ENCODE measurements at regions not wholly inside any gene's neighbourhood (a gene's known extent, or its start where the extent isn't known, plus 50 kb on each side); places are given as distances from the start of the nearest gene placed in this dataset.

DNA sequence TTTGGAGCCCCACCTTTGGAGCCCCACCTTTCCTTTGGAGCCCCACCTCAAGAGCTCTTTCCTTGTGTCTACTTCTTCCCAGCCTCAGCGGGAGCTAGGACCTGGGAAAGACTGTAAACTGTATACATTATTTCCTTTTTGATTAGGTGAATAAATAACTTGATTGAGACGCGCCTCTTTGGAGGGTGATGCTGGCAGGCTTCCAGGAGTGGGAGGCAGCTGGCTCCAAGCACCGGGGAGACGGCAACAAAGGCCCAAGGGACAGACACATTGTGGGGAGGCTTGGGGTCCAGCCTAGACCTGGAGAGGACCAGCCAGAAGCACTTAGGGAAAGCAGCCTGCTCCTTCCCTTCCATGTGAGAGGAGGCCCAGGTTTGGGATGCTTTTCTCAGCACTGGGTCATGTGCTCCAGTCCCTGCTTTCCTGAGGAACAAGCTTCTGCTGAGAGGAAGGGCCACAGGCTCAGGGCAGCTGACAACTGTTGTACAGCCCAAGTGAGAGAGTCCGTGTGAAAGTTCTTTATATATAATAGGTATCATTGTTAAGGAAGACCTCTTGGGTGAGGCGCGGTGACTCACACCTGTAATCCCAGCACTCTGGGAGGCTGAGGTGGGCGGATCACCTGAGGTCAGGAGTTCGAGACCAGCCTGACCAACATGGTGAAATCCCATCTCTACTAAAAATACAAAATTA, 297.2 kb upstream of the SLC14A2 start:
- H3K27me3 ChIP-seq (replicated peaks in 2 of 5; ENCODE audit: control insufficient read depth in 4 of 5, insufficient read depth in 5 of 5, low read length in 4 of 5) = no peaks in the 10 kb centered on the region
- H3K4me3 ChIP-seq (ENCODE audit: control insufficient read depth in 1 of 7, extremely low read depth in 1 of 7, insufficient read depth in 4 of 7, low read depth in 2 of 7, low read length in 6 of 7) = no peak overlapping the region
- no peak for DNase-seq
- ChIA-PET POLR2A (no interaction called here), CTCF (interaction anchor here (0.6 kb wide), 1 partner anchor 1479 kb away, joined by 3 read pairs; no protein-coding TSS in a partner anchor)
- WGBS (ENCODE audit: insufficient coverage) = 100% methylated on average over 4 of the region's 10 CpGs
- H3K9me3 ChIP-seq (ENCODE audit: control extremely low read depth in 1 of 5, control insufficient read depth in 4 of 5, insufficient read depth in 2 of 5, low read depth in 1 of 5, low read length in 4 of 5) = no peaks in the 10 kb centered on the region
- no peak overlapping the region for H3K27ac ChIP-seq (ENCODE audit: insufficient read depth in 1 of 2, low read depth in 1 of 2, low read length in 2 of 2, poor library complexity in 1 of 2, severe bottlenecking in 2 of 2)
- H3K36me3 ChIP-seq (ENCODE audit: control insufficient read depth in 4 of 4, insufficient read depth in 4 of 4, low read length in 3 of 4) = no peaks in the 10 kb centered on the region
- H3K4me1 ChIP-seq (ENCODE audit: control extremely low read depth in 1 of 4, control insufficient read depth in 4 of 4, insufficient read depth in 4 of 4, low read length in 3 of 4) = no peaks in the 10 kb centered on the region

DNA sequence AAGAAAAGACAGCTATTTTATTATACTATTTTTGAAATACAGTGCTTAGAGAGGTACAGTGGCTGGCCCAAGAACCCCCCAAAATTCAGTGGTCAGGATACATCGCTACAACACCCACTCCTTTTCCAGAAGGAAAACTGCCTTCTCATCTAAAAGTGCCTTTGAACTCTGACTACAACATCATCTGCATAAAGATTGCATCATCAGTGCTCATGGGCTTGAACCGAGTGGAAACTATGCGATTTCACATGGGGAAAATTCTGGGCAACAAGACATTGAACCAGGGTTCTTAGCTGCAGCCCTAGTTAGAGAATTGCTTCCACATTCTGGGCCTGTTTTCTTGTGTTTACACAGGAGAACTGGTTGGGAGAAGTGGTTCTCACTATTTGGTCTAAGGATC, 294.6 kb upstream of the SLC14A2 start:
- DNase-seq = no peak
- H3K27ac ChIP-seq (ENCODE audit: insufficient read depth in 1 of 2, low read depth in 1 of 2, low read length in 2 of 2, poor library complexity in 1 of 2, severe bottlenecking in 2 of 2) = no peak overlapping the region
- CTCF ChIA-PET = interaction anchor here (1.0 to 1.5 kb wide), 2 partner anchors 9 to 25 kb away, joined by 3 to 4 read pairs; no protein-coding TSS in a partner anchor

DNA sequence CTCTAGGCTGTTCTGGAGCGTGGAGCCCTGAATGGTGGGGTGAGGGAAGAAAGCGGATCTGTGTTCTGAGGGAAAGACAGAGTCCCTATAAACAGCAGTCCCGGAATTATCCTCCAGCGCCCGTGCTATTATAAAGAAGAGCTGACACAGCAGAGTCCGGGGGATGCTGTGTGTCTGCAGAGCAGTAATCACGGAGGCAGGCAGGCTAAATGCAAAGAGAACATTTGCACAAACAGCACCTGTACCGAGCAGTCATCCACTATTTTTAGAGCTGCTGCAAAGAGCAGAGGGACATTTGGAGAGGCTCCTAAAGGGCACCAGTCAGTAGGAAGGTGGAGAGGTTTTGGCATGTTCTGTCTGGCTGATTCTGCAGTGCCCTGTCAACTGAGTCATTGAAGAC, 293.8 kb upstream of the SLC14A2 start:
- WGBS (ENCODE audit: insufficient coverage) = 96% methylated on average over 6 of the region's 8 CpGs
- H3K36me3 ChIP-seq (ENCODE audit: control insufficient read depth in 4 of 4, insufficient read depth in 4 of 4, low read length in 3 of 4) = no peaks in the 10 kb centered on the region
- H3K27ac ChIP-seq (ENCODE audit: insufficient read depth in 1 of 2, low read depth in 1 of 2, low read length in 2 of 2, poor library complexity in 1 of 2, severe bottlenecking in 2 of 2) = no peak overlapping the region
- H3K9me3 ChIP-seq (ENCODE audit: control extremely low read depth in 1 of 5, control insufficient read depth in 4 of 5, insufficient read depth in 2 of 5, low read depth in 1 of 5, low read length in 4 of 5) = no peaks in the 10 kb centered on the region
- H3K4me1 ChIP-seq (ENCODE audit: control extremely low read depth in 1 of 4, control insufficient read depth in 4 of 4, insufficient read depth in 4 of 4, low read length in 3 of 4) = no peaks in the 10 kb centered on the region
- ChIA-PET POLR2A (no interaction called here), CTCF (interaction anchor here (1.0 to 1.5 kb wide), 2 partner anchors 10 to 24 kb away, joined by 3 to 4 read pairs; no protein-coding TSS in a partner anchor)
- DNase-seq = no peak
- no peaks in the 10 kb centered on the region for H3K27me3 ChIP-seq (replicated peaks in 2 of 5; ENCODE audit: control insufficient read depth in 4 of 5, insufficient read depth in 5 of 5, low read length in 4 of 5)
- no peak overlapping the region for H3K4me3 ChIP-seq (ENCODE audit: control insufficient read depth in 1 of 7, extremely low read depth in 1 of 7, insufficient read depth in 4 of 7, low read depth in 2 of 7, low read length in 6 of 7)

More for the DNA sequence above, 294.6 kb upstream of the SLC14A2 start:
- POLR2A ChIA-PET = no interaction called here
- Histone ChIP-seq H3K4me1 (ENCODE audit: control extremely low read depth in 1 of 4, control insufficient read depth in 4 of 4, insufficient read depth in 4 of 4, low read length in 3 of 4) (no peaks in the 10 kb centered on the region), H3K27me3 (replicated peaks in 2 of 5; ENCODE audit: control insufficient read depth in 4 of 5, insufficient read depth in 5 of 5, low read length in 4 of 5) (no peaks in the 10 kb centered on the region), H3K36me3 (ENCODE audit: control insufficient read depth in 4 of 4, insufficient read depth in 4 of 4, low read length in 3 of 4) (no peaks in the 10 kb centered on the region), H3K4me3 (ENCODE audit: control insufficient read depth in 1 of 7, extremely low read depth in 1 of 7, insufficient read depth in 4 of 7, low read depth in 2 of 7, low read length in 6 of 7) (no peak overlapping the region), H3K9me3 (ENCODE audit: control extremely low read depth in 1 of 5, control insufficient read depth in 4 of 5, insufficient read depth in 2 of 5, low read depth in 1 of 5, low read length in 4 of 5) (no peaks in the 10 kb centered on the region)
- 96% methylated on average over 3 of the region's 3 CpGs for WGBS (ENCODE audit: insufficient coverage)

DNA sequence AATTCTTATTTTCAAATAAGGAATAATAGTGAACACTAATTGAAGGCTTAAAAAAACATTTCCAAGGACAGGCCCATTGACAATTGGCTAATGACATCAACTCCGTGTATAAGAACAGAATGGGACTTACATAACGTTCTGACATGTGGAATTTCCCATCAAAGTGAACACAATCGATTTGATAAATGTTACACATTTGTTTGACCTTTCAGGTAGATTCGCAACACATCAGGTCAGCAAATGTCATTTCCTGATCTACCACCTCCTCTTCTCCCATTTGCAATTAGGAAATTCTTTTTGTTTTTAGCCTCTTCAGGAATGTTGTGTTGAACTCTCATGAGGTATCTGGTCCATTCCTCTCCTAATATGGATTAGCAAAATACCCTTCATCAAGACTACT, 292.9 kb upstream of the SLC14A2 start:
- Histone ChIP-seq H3K27me3 (replicated peaks in 2 of 5; ENCODE audit: control insufficient read depth in 4 of 5, insufficient read depth in 5 of 5, low read length in 4 of 5) (no peaks in the 10 kb centered on the region), H3K4me3 (ENCODE audit: control insufficient read depth in 1 of 7, extremely low read depth in 1 of 7, insufficient read depth in 4 of 7, low read depth in 2 of 7, low read length in 6 of 7) (no peak overlapping the region), H3K4me1 (ENCODE audit: control extremely low read depth in 1 of 4, control insufficient read depth in 4 of 4, insufficient read depth in 4 of 4, low read length in 3 of 4) (no peaks in the 10 kb centered on the region), H3K27ac (ENCODE audit: insufficient read depth in 1 of 2, low read depth in 1 of 2, low read length in 2 of 2, poor library complexity in 1 of 2, severe bottlenecking in 2 of 2) (no peak overlapping the region), H3K9me3 (ENCODE audit: control extremely low read depth in 1 of 5, control insufficient read depth in 4 of 5, insufficient read depth in 2 of 5, low read depth in 1 of 5, low read length in 4 of 5) (no peaks in the 10 kb centered on the region), H3K36me3 (ENCODE audit: control insufficient read depth in 4 of 4, insufficient read depth in 4 of 4, low read length in 3 of 4) (no peaks in the 10 kb centered on the region)
- DNase-seq = no peak
- ChIA-PET POLR2A (no interaction called here), CTCF (no interaction called here)
- 98% methylated on average over 4 of the region's 4 CpGs for whole genome bisulfite sequencing (ENCODE audit: insufficient coverage)

DNA sequence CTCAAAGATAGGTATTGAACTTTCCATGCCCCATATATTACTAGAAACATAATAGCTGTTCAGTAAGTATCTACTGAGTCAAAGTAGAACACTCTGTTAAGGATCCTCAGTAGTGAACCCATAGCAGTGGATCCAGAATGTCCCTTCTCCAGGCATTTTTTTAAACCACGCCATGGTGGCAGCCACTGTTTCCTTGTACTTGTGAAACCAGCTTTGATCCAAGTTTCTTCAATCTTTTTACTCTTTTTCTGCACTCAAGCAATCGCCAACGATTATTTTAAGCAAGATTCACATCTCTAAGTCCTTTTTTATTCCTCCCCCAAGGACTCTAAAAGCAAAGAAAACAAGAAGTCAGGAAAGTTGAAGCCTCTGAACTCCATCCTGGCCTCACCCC, 291.2 kb upstream of the SLC14A2 start:
- CTCF ChIA-PET = no interaction called here
- no peaks in the 10 kb centered on the region for H3K27me3 ChIP-seq (replicated peaks in 2 of 5; ENCODE audit: control insufficient read depth in 4 of 5, insufficient read depth in 5 of 5, low read length in 4 of 5)
- H3K27ac ChIP-seq (ENCODE audit: insufficient read depth in 1 of 2, low read depth in 1 of 2, low read length in 2 of 2, poor library complexity in 1 of 2, severe bottlenecking in 2 of 2) = no peak overlapping the region
- no peaks in the 10 kb centered on the region for H3K9me3 ChIP-seq (ENCODE audit: control extremely low read depth in 1 of 5, control insufficient read depth in 4 of 5, insufficient read depth in 2 of 5, low read depth in 1 of 5, low read length in 4 of 5)
- no peak for DNase-seq
- H3K4me3 ChIP-seq (ENCODE audit: control insufficient read depth in 1 of 7, extremely low read depth in 1 of 7, insufficient read depth in 4 of 7, low read depth in 2 of 7, low read length in 6 of 7) = no peak overlapping the region
- no peaks in the 10 kb centered on the region for H3K36me3 ChIP-seq (ENCODE audit: control insufficient read depth in 4 of 4, insufficient read depth in 4 of 4, low read length in 3 of 4)
- POLR2A ChIA-PET = no interaction called here
- no peaks in the 10 kb centered on the region for H3K4me1 ChIP-seq (ENCODE audit: control extremely low read depth in 1 of 4, control insufficient read depth in 4 of 4, insufficient read depth in 4 of 4, low read length in 3 of 4)
- 100% methylated on average over 3 of the region's 3 CpGs for WGBS (ENCODE audit: insufficient coverage)

DNA sequence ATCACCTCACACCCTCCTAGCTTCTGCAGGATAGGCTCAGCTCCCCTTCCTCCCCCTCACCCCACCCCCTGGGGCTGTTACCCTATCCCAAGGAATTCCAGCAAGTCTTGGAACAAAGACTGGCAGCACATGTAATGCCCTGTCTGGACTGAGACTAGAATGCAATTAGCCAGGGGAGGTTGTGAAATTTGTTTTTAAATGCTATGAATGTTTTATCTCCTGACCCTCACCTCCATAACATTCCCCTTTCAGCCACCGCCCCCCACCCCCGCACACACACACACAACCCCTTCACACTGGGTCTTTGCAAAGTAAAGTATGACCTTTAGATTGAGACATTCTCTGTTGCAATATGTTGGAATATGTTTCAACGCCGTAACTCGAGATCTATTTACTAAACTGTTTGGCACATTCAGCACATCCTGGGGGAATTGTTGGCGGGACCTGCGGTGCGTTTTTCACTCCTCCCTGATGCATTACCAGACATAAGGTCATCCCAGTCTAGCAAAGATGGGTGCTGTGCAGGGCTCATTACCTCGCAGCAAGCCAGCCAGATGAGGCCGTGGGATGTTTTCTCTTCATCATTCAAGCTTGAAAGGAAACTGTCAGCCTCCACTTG, 290.7 kb upstream of the SLC14A2 start:
- DNase-seq = no peak
- no peaks in the 10 kb centered on the region for H3K9me3 ChIP-seq (ENCODE audit: control extremely low read depth in 1 of 5, control insufficient read depth in 4 of 5, insufficient read depth in 2 of 5, low read depth in 1 of 5, low read length in 4 of 5)
- no peak overlapping the region for H3K4me3 ChIP-seq (ENCODE audit: control insufficient read depth in 1 of 7, extremely low read depth in 1 of 7, insufficient read depth in 4 of 7, low read depth in 2 of 7, low read length in 6 of 7)
- WGBS (ENCODE audit: insufficient coverage) = 97% methylated on average over 8 of the region's 10 CpGs
- POLR2A ChIA-PET = no interaction called here
- no peaks in the 10 kb centered on the region for H3K36me3 ChIP-seq (ENCODE audit: control insufficient read depth in 4 of 4, insufficient read depth in 4 of 4, low read length in 3 of 4)
- CTCF ChIA-PET = interaction anchor here (0.8 kb wide), 1 partner anchor 8 kb away, joined by 3 read pairs; no protein-coding TSS in a partner anchor
- no peaks in the 10 kb centered on the region for H3K4me1 ChIP-seq (ENCODE audit: control extremely low read depth in 1 of 4, control insufficient read depth in 4 of 4, insufficient read depth in 4 of 4, low read length in 3 of 4)
- no peak overlapping the region for H3K27ac ChIP-seq (ENCODE audit: insufficient read depth in 1 of 2, low read depth in 1 of 2, low read length in 2 of 2, poor library complexity in 1 of 2, severe bottlenecking in 2 of 2)
- no peaks in the 10 kb centered on the region for H3K27me3 ChIP-seq (replicated peaks in 2 of 5; ENCODE audit: control insufficient read depth in 4 of 5, insufficient read depth in 5 of 5, low read length in 4 of 5)

DNA sequence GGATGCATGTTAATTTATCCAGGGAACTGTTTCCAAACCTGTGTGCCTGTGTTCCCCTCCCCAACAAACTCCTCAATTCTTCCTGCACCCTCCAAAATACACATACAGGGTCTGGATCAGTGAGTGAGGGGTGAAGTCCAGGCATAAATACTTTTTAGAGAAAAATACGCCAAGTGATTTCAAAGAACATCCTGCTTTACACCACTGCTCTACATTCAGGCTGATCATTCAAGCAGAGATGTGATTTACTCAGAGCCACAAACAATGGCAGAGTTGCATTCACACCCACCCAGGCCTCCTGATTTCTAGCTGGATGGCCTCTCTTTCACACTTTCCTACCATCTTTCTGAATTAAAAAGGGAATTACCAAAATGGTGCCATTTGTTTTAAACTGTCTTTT, 289.5 kb upstream of the SLC14A2 start:
- no peak for DNase-seq
- CTCF ChIA-PET = interaction anchor here (0.8 kb wide), 1 partner anchor 10 kb away, joined by 3 read pairs; no protein-coding TSS in a partner anchor
- no peaks in the 10 kb centered on the region for H3K27me3 ChIP-seq (replicated peaks in 2 of 5; ENCODE audit: control insufficient read depth in 4 of 5, insufficient read depth in 5 of 5, low read length in 4 of 5)

More for the DNA sequence above, 289.5 kb upstream of the SLC14A2 start:
- no peak overlapping the region for H3K4me3 ChIP-seq (ENCODE audit: control insufficient read depth in 1 of 7, extremely low read depth in 1 of 7, insufficient read depth in 4 of 7, low read depth in 2 of 7, low read length in 6 of 7)
- WGBS (ENCODE audit: insufficient coverage) = 100% methylated on average over 1 of the region's 1 CpG
- no peaks in the 10 kb centered on the region for H3K9me3 ChIP-seq (ENCODE audit: control extremely low read depth in 1 of 5, control insufficient read depth in 4 of 5, insufficient read depth in 2 of 5, low read depth in 1 of 5, low read length in 4 of 5)
- no peaks in the 10 kb centered on the region for H3K4me1 ChIP-seq (ENCODE audit: control extremely low read depth in 1 of 4, control insufficient read depth in 4 of 4, insufficient read depth in 4 of 4, low read length in 3 of 4)
- H3K36me3 ChIP-seq (ENCODE audit: control insufficient read depth in 4 of 4, insufficient read depth in 4 of 4, low read length in 3 of 4) = no peaks in the 10 kb centered on the region
- POLR2A ChIA-PET = no interaction called here
- no peak overlapping the region for H3K27ac ChIP-seq (ENCODE audit: insufficient read depth in 1 of 2, low read depth in 1 of 2, low read length in 2 of 2, poor library complexity in 1 of 2, severe bottlenecking in 2 of 2)
